HEK293 (cell line): ENCODE measurements at regions not wholly inside any gene's neighbourhood (a gene's known extent, or its start where the extent isn't known, plus 50 kb on each side); places are given as distances from the start of the nearest gene placed in this dataset.

ENCODE experiments used
- CTCF ChIA-PET: fragments of 350-600 bp; formaldehyde crosslinking; extraction: SDS; loops from one replicate; lab custom pipeline; 2021; ENCODE audit warnings: antibody characterized with exemption; lab: Yijun Ruan, JAX
- POLR2A ChIA-PET: fragments of 300-600 bp; formaldehyde crosslinking; extraction: SDS; loops from one replicate; lab custom pipeline; 2020; ENCODE audit warnings: antibody characterized with exemption, inconsistent platforms; lab: Yijun Ruan, JAX
- H3K27ac ChIP-seq: fragments of 200-500 bp; sonication (Bioruptor generic); 2 replicates; pipeline ENCODE4 v1.5.1; 2014; ENCODE audit warnings: low read depth, low read length, control low read depth, inconsistent platforms; ENCODE audit errors: extremely low read depth
- H3K36me3 ChIP-seq, 2 experiments: fragments of 200-500 bp in 1 of 2; sonication (Bioruptor generic) in 1 of 2; 1 replicate in 1 of 2; 2 replicates in 1 of 2; pipeline ENCODE4 v1.5.1; 2014 to 2017; ENCODE audit warnings: inconsistent platforms in 2 of 2, low read length in 2 of 2; ENCODE audit not compliant: control insufficient read depth in 2 of 2, insufficient read depth in 1 of 2
- H3K4me1 ChIP-seq: fragments of 200-500 bp; sonication (Bioruptor generic); 2 replicates; pipeline ENCODE4 v1.5.1; 2014; ENCODE audit warnings: mild to moderate bottlenecking, low read length, inconsistent platforms; ENCODE audit not compliant: control insufficient read depth, insufficient read depth
- H3K4me3 ChIP-seq: 2 replicates; pipeline ENCODE4 v1.5.1; 2011; ENCODE audit warnings: low read depth, mild to moderate bottlenecking, control low read depth, low read length, moderate library complexity
- H3K9me3 ChIP-seq: fragments of 200-500 bp; sonication (Bioruptor generic); 2 replicates; pipeline ENCODE4 v1.5.1; 2014; ENCODE audit warnings: low read depth, low read length, inconsistent platforms; ENCODE audit not compliant: control insufficient read depth, insufficient read depth
- MEIS1 ChIP-seq: sonication (generic); formaldehyde crosslinking; IDR thresholded peaks from 2 replicates; pipeline ENCODE4 v1.8.1; 2022; ENCODE audit warnings: missing genetic modification reagents, mild to moderate bottlenecking, borderline replicate concordance
- ZBTB26 ChIP-seq: fragments of 450-650 bp; formaldehyde crosslinking; optimal IDR thresholded peaks from 2 replicates; pipeline ENCODE3; 2016; ENCODE audit warnings: missing biosample characterization, mild to moderate bottlenecking, missing genetic modification characterization
- ZFP3 ChIP-seq: fragments of 450-650 bp; formaldehyde crosslinking; IDR thresholded peaks from 2 replicates; pipeline ENCODE4 v1.5.1; 2016; ENCODE audit warnings: low read depth, missing biosample characterization, missing genetic modification characterization
- ZNF146 ChIP-seq: fragments of 450-650 bp; formaldehyde crosslinking; IDR thresholded peaks from 2 replicates; pipeline ENCODE4 v1.5.1; 2016; ENCODE audit warnings: missing biosample characterization, missing genetic modification characterization
- ZNF174 ChIP-seq: fragments of 450-650 bp; formaldehyde crosslinking; IDR thresholded peaks from 2 replicates; pipeline ENCODE4 v1.5.0; 2017; ENCODE audit warnings: missing biosample characterization, mild to moderate bottlenecking, missing genetic modification characterization
- ZNF311 ChIP-seq: fragments of 450-650 bp; formaldehyde crosslinking; IDR thresholded peaks from 2 replicates; pipeline ENCODE4 v1.5.1; 2017; ENCODE audit warnings: missing biosample characterization, missing genetic modification characterization, borderline replicate concordance
- ZNF37A ChIP-seq: fragments of 450-650 bp; IDR thresholded peaks from 2 replicates; pipeline ENCODE4 v1.5.1; 2018; ENCODE audit warnings: missing biosample characterization, missing genetic modification characterization
- ZNF391 ChIP-seq: fragments of 450-650 bp; formaldehyde crosslinking; IDR thresholded peaks from 2 replicates; pipeline ENCODE4 v1.5.1; 2016; ENCODE audit warnings: low read depth, missing biosample characterization, missing genetic modification characterization, borderline replicate concordance
- ZNF416 ChIP-seq: fragments of 450-650 bp; formaldehyde crosslinking; IDR thresholded peaks from 2 replicates; pipeline ENCODE4 v1.5.1; 2016; ENCODE audit warnings: missing biosample characterization, missing genetic modification characterization
- ZNF426 ChIP-seq: fragments of 450-650 bp; formaldehyde crosslinking; IDR thresholded peaks from 2 replicates; pipeline ENCODE4 v1.5.1; 2017; ENCODE audit warnings: missing biosample characterization, missing genetic modification characterization, mild to moderate bottlenecking, inconsistent platforms, moderate library complexity
- ZNF510 ChIP-seq: fragments of 450-650 bp; formaldehyde crosslinking; IDR thresholded peaks from 2 replicates; pipeline ENCODE4 v1.5.1; 2018; ENCODE audit warnings: mild to moderate bottlenecking, missing genetic modification characterization, missing biosample characterization; ENCODE audit not compliant: insufficient replicate concordance
- ZNF529 ChIP-seq: fragments of 450-650 bp; formaldehyde crosslinking; IDR thresholded peaks from 2 replicates; pipeline ENCODE4 v1.5.1; 2017; ENCODE audit warnings: missing genetic modification characterization, missing biosample characterization; ENCODE audit not compliant: insufficient replicate concordance
- ZNF548 ChIP-seq: fragments of 450-650 bp; formaldehyde crosslinking; IDR thresholded peaks from 2 replicates; pipeline ENCODE4 v1.5.1; 2016; ENCODE audit warnings: missing biosample characterization, missing genetic modification characterization
- ZNF580 ChIP-seq: fragments of 450-650 bp; formaldehyde crosslinking; IDR thresholded peaks from 2 replicates; pipeline ENCODE4 v1.5.1; 2016; ENCODE audit warnings: missing biosample characterization, missing genetic modification characterization
- ZNF621 ChIP-seq: fragments of 450-650 bp; formaldehyde crosslinking; IDR thresholded peaks from 2 replicates; pipeline ENCODE4 v1.5.1; 2017; ENCODE audit warnings: missing biosample characterization, missing genetic modification characterization
- ZNF623 ChIP-seq: fragments of 450-650 bp; formaldehyde crosslinking; IDR thresholded peaks from 2 replicates; pipeline ENCODE4 v1.5.1; 2016; ENCODE audit warnings: missing biosample characterization, missing genetic modification characterization
- ZNF645 ChIP-seq: fragments of 450-650 bp; formaldehyde crosslinking; IDR thresholded peaks from 2 replicates; pipeline ENCODE4; 2016; ENCODE audit warnings: missing biosample characterization, missing genetic modification characterization
- ZNF747 ChIP-seq: fragments of 450-650 bp; formaldehyde crosslinking; IDR thresholded peaks from 2 replicates; pipeline ENCODE4 v1.5.1; 2016; ENCODE audit warnings: missing biosample characterization, missing genetic modification characterization
- TF ChIP-seq, protein P1 (sequence below): fragments of 450-650 bp; formaldehyde crosslinking; conservative IDR thresholded peaks from 2 replicates; pipeline ENCODE4 v1.5.1; 2016; ENCODE audit warnings: low read depth, missing biosample characterization, missing genetic modification characterization
- TF ChIP-seq, protein P2 (sequence below): fragments of 450-650 bp; formaldehyde crosslinking; IDR thresholded peaks from 2 replicates; pipeline ENCODE4 v1.5.1; 2016; ENCODE audit warnings: missing biosample characterization, missing genetic modification characterization, borderline replicate concordance

- TF ChIP-seq ZNF548 (tag by site-specific recombination) (no peak), ZNF747 (tag by site-specific recombination) (no peak), ZNF580 (no peak), ZFP3 (no peak), ZNF621 (tag by site-specific recombination) (no peak), ZNF529 (tag by site-specific recombination) (no peak), ZNF391 (tag by site-specific recombination) (no peak), ZBTB26 (tag by site-specific recombination) (no peak), ZNF416 (tag by site-specific recombination) (no peak), ZNF37A (tag by site-specific recombination) (no peak), ZNF146 (tag by site-specific recombination) (no peak)
- TF ChIP-seq, protein P1, sequence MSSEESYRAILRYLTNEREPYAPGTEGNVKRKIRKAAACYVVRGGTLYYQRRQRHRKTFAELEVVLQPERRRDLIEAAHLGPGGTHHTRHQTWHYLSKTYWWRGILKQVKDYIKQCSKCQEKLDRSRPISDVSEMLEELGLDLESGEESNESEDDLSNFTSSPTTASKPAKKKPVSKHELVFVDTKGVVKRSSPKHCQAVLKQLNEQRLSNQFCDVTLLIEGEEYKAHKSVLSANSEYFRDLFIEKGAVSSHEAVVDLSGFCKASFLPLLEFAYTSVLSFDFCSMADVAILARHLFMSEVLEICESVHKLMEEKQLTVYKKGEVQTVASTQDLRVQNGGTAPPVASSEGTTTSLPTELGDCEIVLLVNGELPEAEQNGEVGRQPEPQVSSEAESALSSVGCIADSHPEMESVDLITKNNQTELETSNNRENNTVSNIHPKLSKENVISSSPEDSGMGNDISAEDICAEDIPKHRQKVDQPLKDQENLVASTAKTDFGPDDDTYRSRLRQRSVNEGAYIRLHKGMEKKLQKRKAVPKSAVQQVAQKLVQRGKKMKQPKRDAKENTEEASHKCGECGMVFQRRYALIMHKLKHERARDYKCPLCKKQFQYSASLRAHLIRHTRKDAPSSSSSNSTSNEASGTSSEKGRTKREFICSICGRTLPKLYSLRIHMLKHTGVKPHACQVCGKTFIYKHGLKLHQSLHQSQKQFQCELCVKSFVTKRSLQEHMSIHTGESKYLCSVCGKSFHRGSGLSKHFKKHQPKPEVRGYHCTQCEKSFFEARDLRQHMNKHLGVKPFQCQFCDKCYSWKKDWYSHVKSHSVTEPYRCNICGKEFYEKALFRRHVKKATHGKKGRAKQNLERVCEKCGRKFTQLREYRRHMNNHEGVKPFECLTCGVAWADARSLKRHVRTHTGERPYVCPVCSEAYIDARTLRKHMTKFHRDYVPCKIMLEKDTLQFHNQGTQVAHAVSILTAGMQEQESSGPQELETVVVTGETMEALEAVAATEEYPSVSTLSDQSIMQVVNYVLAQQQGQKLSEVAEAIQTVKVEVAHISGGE (tag by site-specific recombination): no peak
Observed at GRCh38 chr5:100646011-100646410, 110.8 kb downstream of the FAM174A start (continued).

- Histone ChIP-seq H3K9me3 (no peaks in the 10 kb centered on the region), H3K27ac (no peak overlapping the region), H3K36me3 (no peaks in the 10 kb centered on the region), H3K4me1 (no peaks in the 10 kb centered on the region), H3K4me3 (no peak overlapping the region)
- ChIA-PET CTCF (no interaction called here), POLR2A (no interaction called here)
- TF ChIP-seq MEIS1 (CRISPR knock-in tag) (no peak), ZNF548 (tag by site-specific recombination) (no peak), ZNF510 (tag by site-specific recombination) (no peak), ZNF426 (tag by site-specific recombination) (no peak), ZNF623 (tag by site-specific recombination) (no peak), ZNF174 (tag by site-specific recombination) (no peak), ZNF311 (tag by site-specific recombination) (no peak), ZNF645 (tag by site-specific recombination) (no peak)
- TF ChIP-seq, protein P2, sequence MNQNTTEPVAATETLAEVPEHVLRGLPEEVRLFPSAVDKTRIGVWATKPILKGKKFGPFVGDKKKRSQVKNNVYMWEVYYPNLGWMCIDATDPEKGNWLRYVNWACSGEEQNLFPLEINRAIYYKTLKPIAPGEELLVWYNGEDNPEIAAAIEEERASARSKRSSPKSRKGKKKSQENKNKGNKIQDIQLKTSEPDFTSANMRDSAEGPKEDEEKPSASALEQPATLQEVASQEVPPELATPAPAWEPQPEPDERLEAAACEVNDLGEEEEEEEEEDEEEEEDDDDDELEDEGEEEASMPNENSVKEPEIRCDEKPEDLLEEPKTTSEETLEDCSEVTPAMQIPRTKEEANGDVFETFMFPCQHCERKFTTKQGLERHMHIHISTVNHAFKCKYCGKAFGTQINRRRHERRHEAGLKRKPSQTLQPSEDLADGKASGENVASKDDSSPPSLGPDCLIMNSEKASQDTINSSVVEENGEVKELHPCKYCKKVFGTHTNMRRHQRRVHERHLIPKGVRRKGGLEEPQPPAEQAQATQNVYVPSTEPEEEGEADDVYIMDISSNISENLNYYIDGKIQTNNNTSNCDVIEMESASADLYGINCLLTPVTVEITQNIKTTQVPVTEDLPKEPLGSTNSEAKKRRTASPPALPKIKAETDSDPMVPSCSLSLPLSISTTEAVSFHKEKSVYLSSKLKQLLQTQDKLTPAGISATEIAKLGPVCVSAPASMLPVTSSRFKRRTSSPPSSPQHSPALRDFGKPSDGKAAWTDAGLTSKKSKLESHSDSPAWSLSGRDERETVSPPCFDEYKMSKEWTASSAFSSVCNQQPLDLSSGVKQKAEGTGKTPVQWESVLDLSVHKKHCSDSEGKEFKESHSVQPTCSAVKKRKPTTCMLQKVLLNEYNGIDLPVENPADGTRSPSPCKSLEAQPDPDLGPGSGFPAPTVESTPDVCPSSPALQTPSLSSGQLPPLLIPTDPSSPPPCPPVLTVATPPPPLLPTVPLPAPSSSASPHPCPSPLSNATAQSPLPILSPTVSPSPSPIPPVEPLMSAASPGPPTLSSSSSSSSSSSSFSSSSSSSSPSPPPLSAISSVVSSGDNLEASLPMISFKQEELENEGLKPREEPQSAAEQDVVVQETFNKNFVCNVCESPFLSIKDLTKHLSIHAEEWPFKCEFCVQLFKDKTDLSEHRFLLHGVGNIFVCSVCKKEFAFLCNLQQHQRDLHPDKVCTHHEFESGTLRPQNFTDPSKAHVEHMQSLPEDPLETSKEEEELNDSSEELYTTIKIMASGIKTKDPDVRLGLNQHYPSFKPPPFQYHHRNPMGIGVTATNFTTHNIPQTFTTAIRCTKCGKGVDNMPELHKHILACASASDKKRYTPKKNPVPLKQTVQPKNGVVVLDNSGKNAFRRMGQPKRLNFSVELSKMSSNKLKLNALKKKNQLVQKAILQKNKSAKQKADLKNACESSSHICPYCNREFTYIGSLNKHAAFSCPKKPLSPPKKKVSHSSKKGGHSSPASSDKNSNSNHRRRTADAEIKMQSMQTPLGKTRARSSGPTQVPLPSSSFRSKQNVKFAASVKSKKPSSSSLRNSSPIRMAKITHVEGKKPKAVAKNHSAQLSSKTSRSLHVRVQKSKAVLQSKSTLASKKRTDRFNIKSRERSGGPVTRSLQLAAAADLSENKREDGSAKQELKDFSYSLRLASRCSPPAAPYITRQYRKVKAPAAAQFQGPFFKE (tag by site-specific recombination): no peak
Observed at GRCh38 chr5:100646691-100647090, 111.5 kb downstream of the FAM174A start.
